HT1080 (cell line): ENCODE measurements at regions not wholly inside any gene's neighbourhood (a gene's known extent, or its start where the extent isn't known, plus 50 kb on each side); places are given as distances from the start of the nearest gene placed in this dataset.
"Not testable (repeated sequence)": the region's sequence is repeated elsewhere in the genome, so short reads cannot be mapped to it uniquely, and the experiment has no call there.

Experiments
- DNase-seq: peaks from one replicate; pipeline ENCODE4 v3.0.0-alpha.2; 2015; ENCODE audit warnings: low read depth

- no peak for DNase-seq
Observed at GRCh38 chr1:64318428-64318827, 115.0 kb downstream of the UBE2U start.

GRCh38 chr1:64320007-64320406, 116.6 kb downstream of the UBE2U start:
- DNase-seq: no peak

GRCh38 chr1:64320470-64320869, 117.0 kb downstream of the UBE2U start:
- DNase-seq: peak; percentile 30

- no peak for DNase-seq
Observed at GRCh38 chr1:64320922-64321614, 117.6 kb downstream of the UBE2U start.

GRCh38 chr1:64323054-64323453, 119.6 kb downstream of the UBE2U start:
- DNase-seq: peak; percentile 33

GRCh38 chr1:64323882-64324281, 120.5 kb downstream of the UBE2U start:
- no peak for DNase-seq

- no peak for DNase-seq
Observed at GRCh38 chr1:64325856-64326255, 122.4 kb downstream of the UBE2U start.

- no peak for DNase-seq
Observed at GRCh38 chr1:64327119-64327518, 123.7 kb downstream of the UBE2U start.

- no peak for DNase-seq
Observed at GRCh38 chr1:64328193-64328592, 124.8 kb downstream of the UBE2U start.

- no peak for DNase-seq
Observed at GRCh38 chr1:64330839-64331238, 127.4 kb downstream of the UBE2U start.

- no peak for DNase-seq
Observed at GRCh38 chr1:64335636-64336035, 132.2 kb downstream of the UBE2U start.

GRCh38 chr1:64337475-64337874, 132.5 kb upstream of the CACHD1 start:
- DNase-seq: no peak

GRCh38 chr1:64337926-64338325, 132.0 kb upstream of the CACHD1 start:
- DNase-seq: no peak

- no peak for DNase-seq
Observed at GRCh38 chr1:64340361-64340760, 129.6 kb upstream of the CACHD1 start.

- DNase-seq: peak; percentile 79
Observed at GRCh38 chr1:64343105-64343822, 126.7 kb upstream of the CACHD1 start.

- no peak for DNase-seq
Observed at GRCh38 chr1:64343823-64344190, 126.1 kb upstream of the CACHD1 start.

GRCh38 chr1:64348270-64348960, 121.5 kb upstream of the CACHD1 start:
- no peak for DNase-seq

- no peak for DNase-seq
Observed at GRCh38 chr1:64348961-64349648, 120.8 kb upstream of the CACHD1 start.

GRCh38 chr1:64355534-64355933, 114.4 kb upstream of the CACHD1 start:
- DNase-seq: not testable (repeated sequence)

GRCh38 chr1:64356636-64357256, 113.2 kb upstream of the CACHD1 start:
- no peak for DNase-seq

GRCh38 chr1:64357422-64357821, 112.5 kb upstream of the CACHD1 start:
- no peak for DNase-seq
